Endothelial cell of umbilical vein (primary cell): ENCODE measurements at regions not wholly inside any gene's neighbourhood (a gene's known extent, or its start where the extent isn't known, plus 50 kb on each side); places are given as distances from the start of the nearest gene placed in this dataset.

Experiments used
- CTCF ChIP-seq, 2 donors: IDR thresholded peaks; 1 replicate in 1 of 2; 2 replicates in 1 of 2; pipeline ENCODE4 v1.5.1; 2011; ENCODE audit warnings: low read length in 2 of 2, mild to moderate bottlenecking in 2 of 2, moderate library complexity in 2 of 2, control low read depth in 1 of 2, inconsistent platforms in 1 of 2, low read depth in 1 of 2; ENCODE audit not compliant: insufficient read depth in 1 of 2; ENCODE audit errors: extremely low read depth in 1 of 2
- JUN ChIP-seq: IDR thresholded peaks from 2 replicates; pipeline ENCODE4 v1.6.1; 2011; ENCODE audit warnings: borderline replicate concordance, low read depth; ENCODE audit not compliant: insufficient read length, insufficient read depth
- MAX ChIP-seq: IDR thresholded peaks from 2 replicates; pipeline ENCODE4 v1.6.1; 2011; ENCODE audit not compliant: insufficient read depth, insufficient read length
- MYC ChIP-seq: IDR thresholded peaks from one replicate; pipeline ENCODE4 v1.6.1; 2011; ENCODE audit warnings: mild to moderate bottlenecking, low read depth, low read length
- POLR2AphosphoS5 ChIP-seq: IDR thresholded peaks from 2 replicates; pipeline ENCODE4 v1.6.1; 2012; ENCODE audit warnings: low read depth, mild to moderate bottlenecking, control low read depth, low read length, moderate library complexity; ENCODE audit not compliant: insufficient read depth

GRCh38 chr19:29454109-29454508, 71.7 kb upstream of the VSTM2B start:
- no peak for TF ChIP-seq CTCF (IDR thresholded peaks at IDR 0.05; ENCODE audit: extremely low read depth in 1 of 2, insufficient read depth in 1 of 2, low read depth in 1 of 2, low read length in 2 of 2)
- TF ChIP-seq POLR2AphosphoS5 = no peak
- TF ChIP-seq MYC = no peak
- TF ChIP-seq JUN = no peak
- TF ChIP-seq MAX = no peak
